ENCODE measurements at regions not wholly inside any gene's neighbourhood (a gene's known extent, or its start where the extent isn't known, plus 50 kb on each side); places are given as distances from the start of the nearest gene placed in this dataset.
"Not testable (repeated sequence)": the region's sequence is repeated elsewhere in the genome, so short reads cannot be mapped to it uniquely, and the experiment has no call there.

- no peak for DNase-seq
Measured at GRCh38 chr13:56015919-56016318, 1124.8 kb upstream of the PRR20A start.

GRCh38 chr13:56019606-56020005, 1121.1 kb upstream of the PRR20A start:
- DNase-seq = no peak

DNA sequence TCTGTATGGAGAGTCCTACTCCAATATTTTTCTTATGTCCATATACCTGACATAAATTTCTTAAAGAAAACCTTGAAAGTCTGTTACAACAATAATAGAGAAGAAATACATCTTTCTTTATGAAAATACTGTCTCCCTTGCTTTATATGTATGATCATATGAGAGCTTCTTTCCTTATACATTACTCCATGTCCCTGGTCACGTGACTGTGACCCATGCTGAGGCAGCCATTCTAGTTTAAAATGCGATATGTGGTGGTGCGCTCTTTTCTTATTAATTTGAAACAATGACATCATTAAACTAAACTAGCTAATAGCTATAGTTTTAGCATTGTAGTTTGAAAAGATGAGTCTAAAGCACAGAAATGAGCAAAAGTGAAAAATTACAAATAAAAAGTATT, 1120.3 kb upstream of the PRR20A start:
- DNase-seq = no peak

GRCh38 chr13:56039992-56040391, 1100.7 kb upstream of the PRR20A start:
- DNase-seq = no peak

DNA sequence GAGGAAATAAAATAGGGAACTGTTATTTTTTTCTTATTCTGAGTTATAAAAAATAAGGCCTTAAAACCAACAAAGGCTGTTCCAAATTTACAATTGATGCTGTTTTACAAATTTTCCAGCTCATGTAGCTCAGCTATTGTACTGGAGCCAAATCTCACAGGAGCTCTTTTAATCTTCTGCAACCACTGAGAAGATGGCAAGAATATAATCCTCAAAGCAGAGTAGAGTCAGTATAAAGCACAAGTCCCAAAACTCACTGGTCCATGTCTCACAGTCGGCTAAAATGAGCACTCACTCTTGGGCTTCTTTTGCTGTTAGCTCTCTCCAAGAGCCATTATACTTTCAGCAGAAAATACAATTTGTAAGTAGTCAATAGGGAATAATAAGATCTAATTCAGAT, 1074.4 kb upstream of the PRR20A start:
- DNase-seq = no peak

GRCh38 chr13:56102641-56103040, 1038.1 kb upstream of the PRR20A start:
- DNase-seq = no peak

DNA sequence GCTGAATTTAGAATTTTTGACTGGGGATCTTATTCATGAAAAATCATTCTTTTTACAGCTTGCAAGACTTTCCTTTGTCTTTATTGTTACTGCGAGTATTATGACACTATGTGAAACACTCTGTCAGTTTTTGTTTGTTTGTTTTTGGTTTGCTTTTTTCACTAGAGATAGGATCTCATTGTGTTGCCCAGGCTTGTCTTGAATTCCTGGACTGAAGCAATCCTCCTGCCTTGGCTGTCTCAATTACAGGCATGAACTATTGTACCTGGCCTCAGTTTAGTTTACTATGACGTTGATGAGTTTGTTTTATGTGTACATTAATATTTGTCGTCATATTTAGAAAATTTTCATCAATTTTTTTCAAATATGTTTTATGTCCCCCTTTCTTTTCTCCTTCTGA, 1030.0 kb upstream of the PRR20A start:
- DNase-seq = no peak

DNA sequence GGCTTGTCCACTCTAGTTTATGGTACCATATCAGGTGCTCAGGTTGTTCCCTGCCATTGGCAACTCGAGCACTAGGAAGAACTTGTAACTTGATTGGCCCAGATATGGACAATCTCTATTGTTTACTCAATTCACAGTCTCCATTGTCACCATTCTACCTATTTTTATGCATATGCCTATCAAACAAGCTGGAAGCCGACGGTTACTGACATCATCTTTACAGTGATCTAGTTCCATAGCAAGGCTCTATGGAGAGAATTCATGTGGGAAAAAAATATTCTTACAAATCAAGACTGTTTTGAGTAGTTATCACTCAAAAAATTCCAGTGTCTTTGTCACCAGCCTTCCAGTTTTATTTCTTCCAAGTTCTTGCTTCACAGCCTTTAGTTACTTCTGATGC, 1006.2 kb upstream of the PRR20A start:
- no peak for DNase-seq

- DNase-seq = no peak
Measured at GRCh38 chr13:56166864-56167263, 973.9 kb upstream of the PRR20A start.

GRCh38 chr13:56168581-56168980, 972.1 kb upstream of the PRR20A start:
- DNase-seq = no peak

DNA sequence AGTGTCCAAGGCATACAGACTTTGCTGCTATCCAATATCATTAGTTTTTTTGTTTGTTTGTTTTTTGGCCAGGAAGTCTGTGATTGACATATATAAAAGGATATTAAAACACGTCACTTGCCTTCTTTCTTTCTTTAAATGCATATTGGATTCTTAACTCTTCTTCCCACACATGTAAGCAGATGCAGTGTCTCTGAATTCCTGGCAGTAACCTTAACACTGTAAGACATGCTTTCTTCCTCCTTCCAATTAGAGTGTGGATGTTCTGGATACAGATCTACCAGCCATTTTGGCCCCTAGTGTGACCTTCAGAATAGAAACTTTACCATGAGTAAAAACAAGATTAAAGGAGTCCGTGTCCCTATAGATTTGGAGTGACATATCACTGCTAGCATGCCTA, 967.4 kb upstream of the PRR20A start:
- no peak for DNase-seq

GRCh38 chr13:56182598-56182997, 958.1 kb upstream of the PRR20A start:
- no peak for DNase-seq

- no peak for DNase-seq
Measured at GRCh38 chr13:56187331-56187730, 953.4 kb upstream of the PRR20A start.

GRCh38 chr13:56188582-56188981, 952.1 kb upstream of the PRR20A start:
- not testable (repeated sequence) for DNase-seq

GRCh38 chr13:56189439-56189838, 951.3 kb upstream of the PRR20A start:
- DNase-seq = no peak

DNA sequence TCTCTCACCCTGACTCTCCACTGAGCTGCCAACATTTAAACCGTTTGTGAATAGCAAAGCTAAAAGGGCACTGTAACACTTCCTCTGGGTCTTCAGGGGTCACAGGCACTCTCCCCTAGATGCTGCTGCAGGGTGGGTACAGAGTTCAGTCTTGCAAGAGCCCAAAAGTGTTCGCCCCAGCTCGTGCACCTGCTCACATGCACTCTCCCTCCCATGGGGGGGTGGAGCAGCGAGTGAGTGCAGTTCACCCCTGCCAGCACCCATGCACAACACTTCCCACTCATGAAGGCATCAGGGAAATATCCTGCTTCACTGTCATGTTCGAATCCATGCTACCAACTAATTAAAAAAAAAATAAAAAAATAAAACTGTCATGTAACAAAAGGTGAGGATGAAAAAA, 950.7 kb upstream of the PRR20A start:
- no peak for DNase-seq

- DNase-seq = no peak
Measured at GRCh38 chr13:56198350-56198749, 942.4 kb upstream of the PRR20A start.

- DNase-seq = no peak
Measured at GRCh38 chr13:56201834-56202233, 938.9 kb upstream of the PRR20A start.

- no peak for DNase-seq
Measured at GRCh38 chr13:56216221-56216620, 924.5 kb upstream of the PRR20A start.

DNA sequence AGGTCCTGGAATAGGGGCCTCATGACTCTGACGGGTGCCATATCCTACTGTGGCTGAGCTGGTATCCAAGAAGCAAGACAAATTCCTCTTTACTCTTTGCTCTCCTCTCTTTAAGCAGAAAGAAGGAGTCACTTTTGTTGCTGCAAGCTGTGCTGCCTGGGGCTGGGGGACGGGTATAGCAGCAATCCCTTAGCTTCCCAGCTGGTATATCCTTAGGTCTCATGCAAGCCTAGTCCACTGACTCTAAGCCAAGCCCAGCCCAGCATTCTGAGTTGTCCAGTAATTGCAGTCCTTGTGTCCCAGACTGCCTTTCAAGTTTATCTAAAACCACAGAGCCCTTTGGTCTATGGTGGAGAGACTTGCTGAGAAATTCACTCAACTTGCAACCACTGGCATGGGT, 893.0 kb upstream of the PRR20A start:
- no peak for DNase-seq

DNA sequence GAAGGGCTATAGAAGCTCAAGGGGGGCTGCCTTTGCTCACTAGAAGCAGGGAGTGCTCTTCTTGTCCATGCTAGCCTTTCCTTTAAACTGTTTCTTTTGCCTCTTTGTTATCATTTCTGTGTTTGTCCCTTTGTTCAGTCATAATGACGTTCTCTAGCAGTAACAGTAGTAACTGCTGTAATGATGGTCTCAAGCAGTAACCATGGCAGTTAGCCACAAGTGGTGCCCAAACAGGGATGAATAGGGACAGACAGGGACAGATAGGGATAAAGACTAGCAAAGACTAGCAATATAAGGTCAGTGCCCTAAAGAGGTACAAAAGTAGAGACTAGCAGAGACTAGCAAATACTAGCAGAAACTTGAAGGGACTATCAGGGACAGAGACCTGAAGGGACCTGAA, 869.0 kb upstream of the PRR20A start:
- DNase-seq = no peak

DNA sequence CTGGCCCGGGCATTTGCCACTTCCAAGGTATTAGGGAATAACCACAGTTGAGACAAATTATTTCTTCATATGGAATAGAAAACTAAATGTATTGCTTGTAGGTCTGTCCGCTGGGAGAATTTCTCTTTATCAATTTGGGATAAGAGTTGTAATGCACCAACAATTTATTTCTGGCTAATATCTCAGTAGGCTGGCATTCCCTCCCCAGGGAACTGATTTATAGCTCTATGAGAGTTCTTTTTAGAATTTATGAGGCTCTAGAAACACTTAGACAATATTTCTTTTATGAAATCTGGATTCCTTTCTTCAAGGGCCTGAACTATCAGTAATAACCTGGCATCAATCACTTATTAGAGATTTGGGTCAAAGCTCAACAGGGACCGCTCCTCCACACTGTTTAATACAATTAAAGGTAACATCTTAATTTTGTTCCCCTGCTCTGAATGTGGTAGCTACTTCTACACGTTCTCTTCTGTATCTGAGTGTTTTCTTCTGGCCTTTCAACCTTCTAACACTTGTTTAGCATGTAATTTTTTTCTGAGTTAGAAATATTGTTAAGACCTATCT, 857.4 kb upstream of the PRR20A start:
- no peak for DNase-seq

GRCh38 chr13:56299650-56300049, 841.1 kb upstream of the PRR20A start:
- DNase-seq = no peak

GRCh38 chr13:56314765-56315164, 826.0 kb upstream of the PRR20A start:
- no peak for DNase-seq

- no peak for DNase-seq
Measured at GRCh38 chr13:56317841-56318240, 822.9 kb upstream of the PRR20A start.

DNA sequence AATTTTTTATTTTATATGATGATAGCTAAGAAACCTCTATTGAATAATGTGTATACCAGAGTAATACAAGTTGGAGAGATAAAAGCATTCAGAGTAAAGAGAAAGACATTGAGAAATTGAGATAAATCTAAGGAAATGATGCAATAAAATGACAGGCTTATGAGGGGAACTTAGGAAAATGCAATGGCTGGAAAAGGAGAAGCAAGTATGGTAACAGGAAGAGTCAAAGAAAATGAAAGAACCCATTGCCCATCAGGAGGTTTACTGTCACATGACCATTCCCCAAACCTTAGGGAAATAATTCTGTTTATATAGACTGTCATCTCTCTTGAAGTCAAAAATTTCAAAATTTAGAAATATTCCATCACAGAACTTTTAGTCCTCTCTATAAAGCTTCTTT, 808.0 kb upstream of the PRR20A start:
- DNase-seq = no peak

Measured in activated gamma-delta T cell (primary cell).